Retinal pigment epithelial cell (primary cell): ENCODE measurements at regions not wholly inside any gene's neighbourhood (a gene's known extent, or its start where the extent isn't known, plus 50 kb on each side); places are given as distances from the start of the nearest gene placed in this dataset.

Experiments used
- DNase-seq: peaks from one replicate; pipeline ENCODE4 v3.0.0-alpha.2; 2010; ENCODE audit warnings: low read depth
- H3K4me3 ChIP-seq: 2 replicates; pipeline ENCODE4 v1.5.1; 2011; ENCODE audit warnings: mild to moderate bottlenecking, low read length, control low read depth, moderate library complexity
- CTCF ChIP-seq: conservative IDR thresholded peaks from 2 replicates; pipeline ENCODE4 v1.5.1; 2011; ENCODE audit warnings: low read depth, low read length, control low read depth, inconsistent platforms

- H3K4me3 ChIP-seq = no peak overlapping the region
- TF ChIP-seq CTCF = no peak
- no peak for DNase-seq
Measured at GRCh38 chr9:94198414-94198813, 60.7 kb upstream of the ZNF169 start.

- H3K4me3 ChIP-seq = no peak overlapping the region
- TF ChIP-seq CTCF = no peak
- peak; percentile 72 for DNase-seq
Measured at GRCh38 chr9:94199776-94200175, 59.3 kb upstream of the ZNF169 start.

- no peak for TF ChIP-seq CTCF
- no peak for DNase-seq
- H3K4me3 ChIP-seq = no peak overlapping the region
Measured at GRCh38 chr9:94204174-94204573, 54.9 kb upstream of the ZNF169 start.

DNA sequence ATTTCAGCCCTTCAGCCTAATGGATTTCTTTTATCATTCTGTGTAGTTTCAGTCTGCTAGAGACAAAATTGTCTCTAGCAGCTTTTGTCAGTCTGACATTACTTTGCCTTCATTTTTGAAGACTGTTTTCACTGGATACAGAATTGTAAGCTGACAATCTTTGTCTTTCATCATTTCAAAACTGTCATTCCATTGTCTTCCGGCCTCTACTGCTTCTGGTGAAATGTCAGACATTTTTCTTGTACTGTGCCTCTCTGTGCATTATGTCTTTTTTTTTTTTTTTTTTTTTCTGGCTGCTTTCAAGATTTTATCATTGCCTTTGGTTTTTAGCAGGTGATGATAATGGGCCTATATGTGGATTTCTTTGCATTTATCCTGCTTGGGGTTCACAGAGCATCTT lies 51.3 kb upstream of the ZNF169 start:
- no peak for DNase-seq
- TF ChIP-seq CTCF = no peak
- H3K4me3 ChIP-seq = no peak overlapping the region
